Neuronal stem cell (in vitro differentiated cells): ENCODE measurements at regions not wholly inside any gene's neighbourhood (a gene's known extent, or its start where the extent isn't known, plus 50 kb on each side); places are given as distances from the start of the nearest gene placed in this dataset.
A peak's percentile ranks its signal among the peaks of the same experiment; 100 is the strongest.

Source experiments
- DNase-seq: peaks from one replicate; pipeline ENCODE4 v3.0.0-alpha.2; 2013; ENCODE audit warnings: low spot score
- H2AFZ ChIP-seq: one replicate; pipeline ENCODE4 v1.6.1; 2013; ENCODE audit warnings: mild to moderate bottlenecking, low read length, inconsistent platforms
- H2AK5ac ChIP-seq: 2 replicates; pipeline ENCODE4 v1.6.1; 2013; ENCODE audit warnings: low read depth, mild to moderate bottlenecking, inconsistent platforms, low read length, moderate library complexity, mixed read lengths
- H2BK120ac ChIP-seq: 2 replicates; pipeline ENCODE4 v1.6.1; 2013; ENCODE audit warnings: low read depth, mild to moderate bottlenecking, inconsistent platforms, low read length, moderate library complexity, mixed read lengths
- H2BK12ac ChIP-seq: one replicate; pipeline ENCODE4 v1.6.1; 2013; ENCODE audit warnings: low read length, inconsistent platforms
- H2BK15ac ChIP-seq: 2 replicates; pipeline ENCODE4 v1.6.1; 2013; ENCODE audit warnings: mild to moderate bottlenecking, low read length, inconsistent platforms, mixed read lengths
- H2BK5ac ChIP-seq: one replicate; pipeline ENCODE4 v1.6.1; 2013; ENCODE audit warnings: inconsistent platforms, mild to moderate bottlenecking, low read length, moderate library complexity
- H3K14ac ChIP-seq: one replicate; pipeline ENCODE4 v1.6.1; 2013; ENCODE audit warnings: low read length, inconsistent platforms
- H3K18ac ChIP-seq: 2 replicates; pipeline ENCODE4 v1.6.1; 2013; ENCODE audit warnings: low read length, inconsistent platforms
- H3K23ac ChIP-seq: 2 replicates; pipeline ENCODE4 v1.6.1; 2013; ENCODE audit warnings: low read depth, mild to moderate bottlenecking, mixed read lengths, low read length, inconsistent platforms; ENCODE audit not compliant: poor library complexity
- H3K27ac ChIP-seq: replicated peaks from 3 replicates; pipeline ENCODE4 v1.5.1; 2013; ENCODE audit warnings: low read length, inconsistent platforms
- H3K27me3 ChIP-seq, 3 experiments: 2 replicates each; pipeline ENCODE4 v1.6.1; 2013; ENCODE audit warnings: low read length in 3 of 3, mild to moderate bottlenecking in 2 of 3, inconsistent platforms in 1 of 3, low read depth in 1 of 3, mixed read lengths in 1 of 3, moderate library complexity in 1 of 3; ENCODE audit not compliant: control insufficient read depth in 3 of 3, insufficient read depth in 3 of 3
- H3K36me3 ChIP-seq, 2 donors: replicated peaks in 1 of 2; 2 replicates each; pipeline ENCODE4 v1.6.1; 2013; ENCODE audit warnings: low read length in 2 of 2; ENCODE audit not compliant: control insufficient read depth in 2 of 2, insufficient read depth in 2 of 2
- H3K4ac ChIP-seq: 2 replicates; pipeline ENCODE4 v1.6.1; 2013; ENCODE audit warnings: inconsistent platforms, mild to moderate bottlenecking, low read length, moderate library complexity
- H3K4me1 ChIP-seq, 2 donors: 1 replicate in 1 of 2; 2 replicates in 1 of 2; pipeline ENCODE4 v1.6.1; 2013; ENCODE audit warnings: low read length in 2 of 2, low read depth in 1 of 2; ENCODE audit not compliant: control insufficient read depth in 2 of 2, insufficient read depth in 1 of 2
- H3K4me2 ChIP-seq: one replicate; pipeline ENCODE4 v1.6.1; 2013; ENCODE audit warnings: mild to moderate bottlenecking, low read length, inconsistent platforms; ENCODE audit not compliant: insufficient read depth, poor library complexity, severe bottlenecking
- H3K4me3 ChIP-seq, 2 donors: 2 replicates each; pipeline ENCODE4 v1.5.1; 2013; ENCODE audit warnings: low read length in 2 of 2, mild to moderate bottlenecking in 2 of 2, inconsistent platforms in 1 of 2, moderate library complexity in 1 of 2
- H3K79me1 ChIP-seq: one replicate; pipeline ENCODE4 v1.6.1; 2013; ENCODE audit warnings: low read depth, mild to moderate bottlenecking, inconsistent platforms, low read length, moderate library complexity
- H3K9ac ChIP-seq: one replicate; pipeline ENCODE4 v1.6.1; 2013; ENCODE audit warnings: mild to moderate bottlenecking, low read depth, low read length, inconsistent platforms; ENCODE audit not compliant: poor library complexity
- H3K9me3 ChIP-seq, 2 donors: replicated peaks in 1 of 2; 2 replicates each; pipeline versions ENCODE3 to v1.6.1; 2013; ENCODE audit warnings: low read length in 2 of 2, mild to moderate bottlenecking in 2 of 2, inconsistent platforms in 1 of 2, low read depth in 1 of 2, mixed read lengths in 1 of 2, moderate library complexity in 1 of 2; ENCODE audit not compliant: control insufficient read depth in 2 of 2, insufficient read depth in 1 of 2
- H4K8ac ChIP-seq: one replicate; pipeline ENCODE4 v1.6.1; 2013; ENCODE audit warnings: low read depth, mild to moderate bottlenecking, inconsistent platforms, low read length, moderate library complexity
- H4K91ac ChIP-seq: one replicate; pipeline ENCODE4 v1.6.1; 2013; ENCODE audit warnings: low read length, low read depth, mild to moderate bottlenecking, inconsistent platforms; ENCODE audit not compliant: poor library complexity
- WGBS, 2 donors: extraction: QIAGEN DNeasy Blood & Tissue Kit; methylation state at CpG; one replicate each; pipeline ENCODE4 v1.1.7; 2013; ENCODE audit warnings: missing lambda C conversion rate in 2 of 2, mixed read lengths in 1 of 2; ENCODE audit not compliant: insufficient read length in 2 of 2, insufficient replicate concordance in 1 of 2; ENCODE audit errors: extremely low coverage in 2 of 2; 5-methylcytosine and 5-hydroxymethylcytosine counted together

DNA sequence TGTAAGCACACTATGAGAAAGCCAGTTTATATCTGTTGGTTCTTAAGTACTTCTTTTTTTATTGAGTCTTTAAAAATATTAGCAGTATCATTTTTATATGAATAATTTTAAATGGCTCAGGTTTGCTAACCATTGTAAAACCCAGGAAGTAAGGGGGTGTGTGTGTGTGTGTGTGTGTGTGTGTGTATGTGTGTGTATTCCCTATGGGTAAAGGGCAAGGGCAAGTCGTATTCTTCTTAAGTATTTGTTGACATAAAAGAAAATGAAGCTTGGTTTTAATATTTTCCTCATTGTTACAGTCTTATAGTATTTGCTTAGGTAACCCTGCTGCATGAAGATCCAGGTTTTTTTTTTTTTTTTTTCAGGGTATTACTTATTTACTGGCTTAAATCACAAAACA is 495.0 kb upstream of the B3GALT2 start:
- Histone ChIP-seq H3K23ac (no peak overlapping the region), H3K79me1 (no peaks in the 10 kb centered on the region), H4K91ac (no peak overlapping the region), H3K9ac (no peak overlapping the region), H3K4me1 (peaks cover 0 to 5% of the 10 kb centered on the region in 2 donors), H2BK12ac (no peak overlapping the region), H2BK5ac (no peak overlapping the region), H2BK15ac (no peak overlapping the region), H3K14ac (no peak overlapping the region), H4K8ac (no peak overlapping the region), H2AK5ac (no peak overlapping the region), H2AFZ (no peak overlapping the region), H3K18ac (no peak overlapping the region), H2BK120ac (no peak overlapping the region), H3K4me3 (no peak overlapping the region), H3K4me2 (no peak overlapping the region), H3K9me3 (no peaks in the 10 kb centered on the region), H3K4ac (no peak overlapping the region), H3K27me3 (no peaks in the 10 kb centered on the region), H3K36me3 (no peaks in the 10 kb centered on the region), H3K27ac (no peak overlapping the region)
- no CpG with 5 or more reads among the region's 1 CpG for WGBS, 2 donors
- no peak for DNase-seq

GRCh38 chr1:193680924-193681316 is 494.5 kb upstream of the B3GALT2 start:
- Histone ChIP-seq H3K4me2 (no peak overlapping the region), H3K79me1 (no peaks in the 10 kb centered on the region), H2BK15ac (no peak overlapping the region), H2AK5ac (no peak overlapping the region), H3K4me3 (no peak overlapping the region), H2BK120ac (no peak overlapping the region), H3K36me3 (no peaks in the 10 kb centered on the region), H3K18ac (no peak overlapping the region), H3K27ac (no peak overlapping the region), H3K9ac (no peak overlapping the region), H3K27me3 (no peaks in the 10 kb centered on the region), H3K23ac (no peak overlapping the region), H3K14ac (no peak overlapping the region), H4K91ac (no peak overlapping the region), H3K4me1 (peaks cover 0 to 5% of the 10 kb centered on the region in 2 donors), H2BK12ac (no peak overlapping the region), H3K4ac (no peak overlapping the region), H2BK5ac (no peak overlapping the region), H3K9me3 (no peaks in the 10 kb centered on the region), H4K8ac (no peak overlapping the region), H2AFZ (peak overlapping the region; percentile 19)
- DNase-seq: no peak
- no CpG with 5 or more reads among the region's 2 CpGs for WGBS, 2 donors

GRCh38 chr1:193680247-193680923 is 494.0 kb upstream of the B3GALT2 start:
- Histone ChIP-seq H3K79me1 (no peaks in the 10 kb centered on the region), H3K18ac (no peak overlapping the region), H2AFZ (peak overlapping the region; percentile 19), H2BK5ac (no peak overlapping the region), H3K4ac (no peak overlapping the region), H3K9ac (no peak overlapping the region), H3K4me3 (no peak overlapping the region), H3K14ac (no peak overlapping the region), H3K27ac (no peak overlapping the region), H2BK12ac (no peak overlapping the region), H3K4me2 (no peak overlapping the region), H3K27me3 (no peaks in the 10 kb centered on the region), H3K9me3 (no peaks in the 10 kb centered on the region), H3K4me1 (peaks cover 0 to 5% of the 10 kb centered on the region in 2 donors), H3K23ac (no peak overlapping the region), H3K36me3 (no peaks in the 10 kb centered on the region), H4K91ac (no peak overlapping the region), H4K8ac (no peak overlapping the region), H2BK15ac (no peak overlapping the region), H2AK5ac (no peak overlapping the region), H2BK120ac (no peak overlapping the region)
- WGBS, 2 donors: no CpG with 5 or more reads among the region's 1 CpG
- DNase-seq: no peak

- no peak overlapping the region for H3K23ac ChIP-seq
- no peak for DNase-seq
- H3K27me3 ChIP-seq: no peaks in the 10 kb centered on the region
- H2BK120ac ChIP-seq: no peak overlapping the region
- no peak overlapping the region for H3K14ac ChIP-seq
- H3K9ac ChIP-seq: no peak overlapping the region
- no CpG with 5 or more reads among the region's 3 CpGs for WGBS, 2 donors
- H2AK5ac ChIP-seq: no peak overlapping the region
- H3K79me1 ChIP-seq: no peaks in the 10 kb centered on the region
- H4K8ac ChIP-seq: no peak overlapping the region
- no peak overlapping the region for H2BK12ac ChIP-seq
- H2AFZ ChIP-seq: peak overlapping the region; percentile 61
- no peak overlapping the region for H2BK5ac ChIP-seq
- peaks cover 0 to 5% of the 10 kb centered on the region in 2 donors for H3K4me1 ChIP-seq
- no peak overlapping the region for H3K4ac ChIP-seq
- H3K4me2 ChIP-seq: no peak overlapping the region
- H3K36me3 ChIP-seq: no peaks in the 10 kb centered on the region
- H2BK15ac ChIP-seq: no peak overlapping the region
- H3K27ac ChIP-seq: no peak overlapping the region
- H3K9me3 ChIP-seq: no peaks in the 10 kb centered on the region
- no peak overlapping the region for H3K18ac ChIP-seq
- no peak overlapping the region for H4K91ac ChIP-seq
- H3K4me3 ChIP-seq: no peak overlapping the region
These were observed 491.5 kb upstream of the B3GALT2 start for GRCh38 chr1:193677874-193678273.
